Neural progenitor cell (in vitro differentiated cells): ENCODE measurements at regions not wholly inside any gene's neighbourhood (a gene's known extent, or its start where the extent isn't known, plus 50 kb on each side); places are given as distances from the start of the nearest gene placed in this dataset.

Experiments used
- DNase-seq: peaks from one replicate; pipeline ENCODE4 v3.0.0-alpha.2; 2016; ENCODE audit warnings: low spot score
- H2AFZ ChIP-seq: fragments of 200-600 bp; sonication (generic); replicated peaks from 2 replicates; pipeline ENCODE4 v1.6.1; 2016; ENCODE audit warnings: antibody characterized with exemption
- H3F3A ChIP-seq: fragments of 200-600 bp; sonication (generic); 2 replicates; pipeline ENCODE4 v1.6.1; 2016; ENCODE audit warnings: antibody characterized with exemption, low read depth
- H3K27ac ChIP-seq: fragments of 200-600 bp; sonication (generic); 2 replicates; pipeline ENCODE4 v1.5.1; 2016; ENCODE audit warnings: mild to moderate bottlenecking
- H3K27me3 ChIP-seq: fragments of 200-600 bp; sonication (generic); 2 replicates; pipeline ENCODE4 v1.6.1; 2016; ENCODE audit warnings: mild to moderate bottlenecking, moderate library complexity
- H3K36me3 ChIP-seq: fragments of 200-600 bp; sonication (generic); 2 replicates; pipeline ENCODE4 v1.5.1; 2016
- H3K4me1 ChIP-seq: fragments of 200-600 bp; sonication (generic); 2 replicates; pipeline ENCODE4 v1.6.1; 2016; ENCODE audit warnings: mixed run types
- H3K4me2 ChIP-seq: fragments of 200-600 bp; sonication (generic); 2 replicates; pipeline ENCODE4 v1.6.1; 2016
- H3K4me3 ChIP-seq: fragments of 200-600 bp; sonication (generic); 2 replicates; pipeline ENCODE4 v1.5.1; 2016
- H3K79me2 ChIP-seq: fragments of 200-600 bp; sonication (generic); 2 replicates; pipeline ENCODE4 v1.6.1; 2016; ENCODE audit warnings: low read depth
- H3K9ac ChIP-seq: fragments of 200-600 bp; sonication (generic); 2 replicates; pipeline ENCODE4 v1.6.1; 2016
- H3K9me3 ChIP-seq: fragments of 200-600 bp; sonication (generic); 2 replicates; pipeline ENCODE4 v1.5.1; 2016; ENCODE audit warnings: low read depth
- H4K20me1 ChIP-seq: fragments of 200-600 bp; sonication (generic); 2 replicates; pipeline ENCODE4 v1.6.1; 2016; ENCODE audit warnings: low read depth
- H3K27ac Mint-ChIP-seq: 3 replicates; pipeline ENCODE4 v1.8.0; 2021; ENCODE audit warnings: mixed read lengths
- H3K27me3 Mint-ChIP-seq: 2 replicates; pipeline ENCODE4 v1.8.0; 2022; ENCODE audit warnings: low read depth, mild to moderate bottlenecking, inconsistent platforms, moderate library complexity, mixed read lengths; ENCODE audit not compliant: insufficient read depth
- H3K36me3 Mint-ChIP-seq: 3 replicates; pipeline ENCODE4 v1.8.0; 2021; ENCODE audit warnings: mixed read lengths
- H3K4me1 Mint-ChIP-seq: 3 replicates; pipeline ENCODE4 v1.8.0; 2021; ENCODE audit warnings: mixed read lengths
- H3K4me3 Mint-ChIP-seq: 3 replicates; pipeline ENCODE4 v1.8.0; 2021; ENCODE audit warnings: mild to moderate bottlenecking, moderate library complexity, mixed read lengths
- H3K9me3 Mint-ChIP-seq: 3 replicates; pipeline ENCODE4 v1.8.0; 2020; ENCODE audit warnings: mixed read lengths
- EZH2 ChIP-seq: fragments of 200-600 bp; sonication (generic); IDR thresholded peaks from 2 replicates; pipeline ENCODE4 v1.6.1; 2017; ENCODE audit warnings: antibody characterized with exemption, mild to moderate bottlenecking, moderate library complexity
- EZH2phosphoT487 ChIP-seq: fragments of 200-600 bp; sonication (generic); IDR thresholded peaks from 2 replicates; pipeline ENCODE4 v1.6.1; 2017; ENCODE audit warnings: antibody characterized with exemption
- TF ChIP-seq, protein P1 (sequence below): fragments of 200-600 bp; sonication (generic); IDR thresholded peaks from 2 replicates; pipeline ENCODE4 v1.5.1; 2017; ENCODE audit warnings: antibody characterized with exemption, mild to moderate bottlenecking

DNA sequence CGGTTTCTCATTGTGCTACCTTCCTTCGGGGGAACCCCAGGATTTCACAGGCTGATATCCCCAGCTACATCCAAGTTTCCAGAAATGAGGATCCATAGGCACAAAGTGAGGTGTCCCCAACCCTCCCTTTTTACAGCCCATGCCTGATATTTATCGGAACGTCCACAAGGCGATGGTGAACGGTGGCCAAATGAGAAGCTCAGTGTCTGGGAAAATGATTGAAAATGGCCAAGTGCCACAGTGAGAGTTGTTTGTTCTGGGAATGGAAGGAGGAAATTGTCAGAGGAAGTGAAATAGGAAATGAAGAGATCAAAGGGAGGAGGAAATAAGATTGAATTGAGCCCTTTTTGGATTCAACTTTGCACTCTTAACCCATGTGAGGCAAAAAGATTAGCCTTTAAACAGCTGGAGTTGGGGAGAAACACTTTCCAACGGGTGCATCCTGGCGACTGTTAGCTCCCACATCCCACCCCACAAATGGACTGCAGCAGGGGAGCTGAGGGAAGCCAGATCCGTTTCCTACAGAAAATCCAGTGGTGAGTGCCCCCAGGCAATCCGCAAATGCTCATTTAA is 294.4 kb upstream of the IRX5 start:
- DNase-seq = no peak
- no peaks in the 10 kb centered on the region for H3K27me3 ChIP-seq
- H3K4me1 ChIP-seq = peaks cover 25% of the 10 kb centered on the region
- H4K20me1 ChIP-seq = no peaks in the 10 kb centered on the region
- H3F3A ChIP-seq = peaks cover 8% of the 10 kb centered on the region
- no peak overlapping the region for H2AFZ ChIP-seq
- no peak for TF ChIP-seq EZH2phosphoT487
- no peak for TF ChIP-seq EZH2
- TF ChIP-seq, protein P1, sequence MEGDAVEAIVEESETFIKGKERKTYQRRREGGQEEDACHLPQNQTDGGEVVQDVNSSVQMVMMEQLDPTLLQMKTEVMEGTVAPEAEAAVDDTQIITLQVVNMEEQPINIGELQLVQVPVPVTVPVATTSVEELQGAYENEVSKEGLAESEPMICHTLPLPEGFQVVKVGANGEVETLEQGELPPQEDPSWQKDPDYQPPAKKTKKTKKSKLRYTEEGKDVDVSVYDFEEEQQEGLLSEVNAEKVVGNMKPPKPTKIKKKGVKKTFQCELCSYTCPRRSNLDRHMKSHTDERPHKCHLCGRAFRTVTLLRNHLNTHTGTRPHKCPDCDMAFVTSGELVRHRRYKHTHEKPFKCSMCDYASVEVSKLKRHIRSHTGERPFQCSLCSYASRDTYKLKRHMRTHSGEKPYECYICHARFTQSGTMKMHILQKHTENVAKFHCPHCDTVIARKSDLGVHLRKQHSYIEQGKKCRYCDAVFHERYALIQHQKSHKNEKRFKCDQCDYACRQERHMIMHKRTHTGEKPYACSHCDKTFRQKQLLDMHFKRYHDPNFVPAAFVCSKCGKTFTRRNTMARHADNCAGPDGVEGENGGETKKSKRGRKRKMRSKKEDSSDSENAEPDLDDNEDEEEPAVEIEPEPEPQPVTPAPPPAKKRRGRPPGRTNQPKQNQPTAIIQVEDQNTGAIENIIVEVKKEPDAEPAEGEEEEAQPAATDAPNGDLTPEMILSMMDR = no peak
- H3K9me3 ChIP-seq = no peaks in the 10 kb centered on the region
- H3K27ac ChIP-seq = no peak overlapping the region
- Mint-ChIP-seq H3K27me3 (peaks cover 9% of the 10 kb centered on the region), H3K36me3 (no peaks in the 10 kb centered on the region), H3K4me1 (peaks cover 26% of the 10 kb centered on the region), H3K27ac (no peak overlapping the region), H3K9me3 (no peaks in the 10 kb centered on the region), H3K4me3 (no peak overlapping the region)
- H3K36me3 ChIP-seq = no peaks in the 10 kb centered on the region
- H3K4me3 ChIP-seq = no peak overlapping the region
- no peaks in the 10 kb centered on the region for H3K79me2 ChIP-seq
- no peak overlapping the region for H3K9ac ChIP-seq
- no peak overlapping the region for H3K4me2 ChIP-seq

DNA sequence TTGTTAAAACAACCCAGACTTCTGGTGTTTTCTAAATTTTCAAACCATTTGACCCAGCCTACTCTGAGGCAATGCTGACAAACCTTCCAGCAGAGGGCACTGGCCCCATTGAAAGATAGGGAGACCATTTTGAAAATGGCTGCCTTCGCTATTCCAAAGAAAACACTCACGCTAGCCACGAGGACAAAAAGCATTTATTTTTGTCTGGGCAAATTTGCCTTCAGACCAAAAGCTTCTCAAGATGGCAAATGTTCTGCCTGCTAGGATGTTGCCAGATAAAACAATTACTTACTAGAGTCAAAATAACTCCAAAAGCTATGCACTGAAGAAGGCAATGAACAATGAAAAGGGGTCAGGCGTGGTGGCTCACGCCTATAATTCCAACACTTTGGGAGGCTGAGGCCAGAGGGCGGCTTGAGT is 296.7 kb upstream of the IRX5 start:
- no peaks in the 10 kb centered on the region for H3K9me3 Mint-ChIP-seq
- H3K27me3 Mint-ChIP-seq = peaks cover 4% of the 10 kb centered on the region
- H3K36me3 Mint-ChIP-seq = no peaks in the 10 kb centered on the region
- Histone ChIP-seq H3K9me3 (no peaks in the 10 kb centered on the region), H2AFZ (peak overlapping the region; percentile 78), H3K36me3 (no peaks in the 10 kb centered on the region), H3K79me2 (no peaks in the 10 kb centered on the region), H3K9ac (no peak overlapping the region), H4K20me1 (no peaks in the 10 kb centered on the region), H3K4me2 (no peak overlapping the region), H3K4me3 (no peak overlapping the region), H3K27ac (no peak overlapping the region), H3F3A (peaks cover 8% of the 10 kb centered on the region), H3K27me3 (no peaks in the 10 kb centered on the region), H3K4me1 (peaks cover 18% of the 10 kb centered on the region)
- TF ChIP-seq EZH2phosphoT487 = no peak
- TF ChIP-seq, protein P1 = peak; percentile 77
- no peak for TF ChIP-seq EZH2
- H3K4me1 Mint-ChIP-seq = peaks cover 26% of the 10 kb centered on the region
- H3K27ac Mint-ChIP-seq = no peak overlapping the region
- DNase-seq = peak; percentile 65
- H3K4me3 Mint-ChIP-seq = no peak overlapping the region

DNA sequence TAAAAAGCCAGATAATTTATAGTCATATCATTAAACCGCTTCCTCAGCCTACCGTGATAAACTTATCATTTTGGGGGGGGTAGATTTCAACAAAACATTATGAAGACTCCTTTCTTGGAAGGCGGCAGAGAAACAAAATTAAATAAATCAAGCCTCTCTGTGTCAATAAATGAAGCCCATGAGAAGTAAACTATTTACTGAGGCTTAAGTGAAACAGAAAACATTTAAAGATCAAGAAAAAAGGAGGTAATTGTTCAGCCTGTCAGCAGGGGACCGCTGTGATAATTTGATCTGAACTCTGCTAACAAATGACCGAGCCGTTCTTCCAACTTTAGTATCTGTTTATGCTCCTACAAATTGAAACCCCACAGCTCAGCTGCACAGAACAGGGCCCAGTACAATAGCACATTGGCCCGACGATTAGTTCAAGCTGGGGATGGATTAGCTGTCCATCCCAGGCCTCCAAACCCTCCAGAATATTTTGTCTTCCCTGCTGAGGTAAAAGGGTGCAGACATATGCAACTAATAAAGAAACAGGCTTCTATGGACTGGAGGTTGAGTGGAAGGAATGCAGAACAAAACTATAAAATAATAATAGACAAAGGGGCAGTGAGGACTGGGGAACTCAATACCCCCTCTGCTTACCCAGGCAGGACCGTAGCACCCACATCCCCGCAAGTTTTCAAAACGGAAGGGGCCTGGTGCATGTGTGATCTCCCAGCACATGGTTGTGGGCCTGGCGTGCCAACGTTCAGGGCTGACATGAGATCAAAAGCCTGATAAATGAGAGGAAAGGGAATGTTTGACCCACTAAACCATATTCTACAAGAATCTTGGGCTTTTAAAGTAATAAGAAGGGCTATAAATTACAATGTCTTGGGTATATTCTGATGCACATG is 298.1 kb upstream of the IRX5 start:
- H3K36me3 Mint-ChIP-seq = no peaks in the 10 kb centered on the region
- no peak overlapping the region for H3K4me3 ChIP-seq
- H3K9me3 Mint-ChIP-seq = no peaks in the 10 kb centered on the region
- H2AFZ ChIP-seq = no peak overlapping the region
- H3K9me3 ChIP-seq = no peaks in the 10 kb centered on the region
- peaks cover 18% of the 10 kb centered on the region for H3K4me1 ChIP-seq
- peak; percentile 46 for DNase-seq
- H4K20me1 ChIP-seq = no peaks in the 10 kb centered on the region
- no peak overlapping the region for H3K9ac ChIP-seq
- no peak overlapping the region for H3K27ac ChIP-seq
- H3K4me2 ChIP-seq = peak overlapping the region; percentile 46
- no peaks in the 10 kb centered on the region for H3K36me3 ChIP-seq
- peaks cover 4% of the 10 kb centered on the region for H3K27me3 Mint-ChIP-seq
- H3K27ac Mint-ChIP-seq = peak overlapping the region; percentile 34
- H3K4me3 Mint-ChIP-seq = no peak overlapping the region
- TF ChIP-seq EZH2 (no peak), EZH2phosphoT487 (no peak)
- TF ChIP-seq, protein P1 = no peak
- H3K27me3 ChIP-seq = no peaks in the 10 kb centered on the region
- H3K4me1 Mint-ChIP-seq = peaks cover 26% of the 10 kb centered on the region
- H3K79me2 ChIP-seq = no peaks in the 10 kb centered on the region
- peaks cover 8% of the 10 kb centered on the region for H3F3A ChIP-seq
